Peyer's patch (tissue), 4 donors: ENCODE measurements at regions not wholly inside any gene's neighbourhood (a gene's known extent, or its start where the extent isn't known, plus 50 kb on each side); places are given as distances from the start of the nearest gene placed in this dataset.

Experiments
- DNase-seq, 3 donors: peaks; one replicate each; pipeline ENCODE4 v3.0.0-alpha.2; 2017 to 2019
- H3K27ac ChIP-seq, 4 donors: fragments of 200-600 bp; sonication (generic); one replicate each; pipeline ENCODE4 v1.5.1; 2016 to 2019
- H3K27me3 ChIP-seq, 2 donors: fragments of 200-600 bp; sonication (generic); one replicate each; pipeline ENCODE4 v1.5.1; 2019
- H3K36me3 ChIP-seq, 3 donors: fragments of 200-600 bp; sonication (generic); one replicate each; pipeline ENCODE4 v1.5.1; 2016 to 2019
- H3K4me1 ChIP-seq, 4 donors: fragments of 200-600 bp; sonication (generic); one replicate each; pipeline ENCODE4 v1.5.1; 2016 to 2019
- H3K4me3 ChIP-seq, 4 donors: fragments of 200-600 bp; sonication (generic); 1 replicate in 3 of 4; 2 replicates in 1 of 4; pipeline ENCODE4 v1.5.1; 2016 to 2019; ENCODE audit warnings: mild to moderate bottlenecking in 1 of 4
- H3K9me3 ChIP-seq, 4 donors: fragments of 200-600 bp; sonication (generic); one replicate each; pipeline ENCODE4 v1.5.1; 2016 to 2019; ENCODE audit warnings: mild to moderate bottlenecking in 1 of 4
- CTCF ChIP-seq, 6 experiments: fragments of 450-650 bp in 4 of 6; fragments of 200-600 bp in 2 of 6; sonication (generic) in 1 of 6; IDR thresholded peaks; one replicate each; pipeline ENCODE4 v1.5.1; 2017 to 2019; ENCODE audit warnings: antibody characterized with exemption in 6 of 6, mild to moderate bottlenecking in 3 of 6, moderate library complexity in 1 of 6
- POLR2A ChIP-seq, 2 donors: fragments of 450-650 bp; IDR thresholded peaks; one replicate each; pipeline ENCODE4 v1.5.1; 2017; ENCODE audit warnings: antibody characterized with exemption in 2 of 2, mild to moderate bottlenecking in 2 of 2, moderate library complexity in 2 of 2

GRCh38 chr20:56941101-56941686, 312.1 kb downstream of the TFAP2C start:
- H3K4me1 ChIP-seq, result no peaks in the 10 kb centered on the region
- no peaks in the 10 kb centered on the region for H3K9me3 ChIP-seq
- no peaks in the 10 kb centered on the region for H3K36me3 ChIP-seq
- H3K27me3 ChIP-seq, result no peaks in the 10 kb centered on the region
- H3K27ac ChIP-seq, result no peak overlapping the region
- no peak overlapping the region for H3K4me3 ChIP-seq
- no peak for DNase-seq
- no peak for TF ChIP-seq CTCF (IDR thresholded peaks at IDR 0.05)
- TF ChIP-seq POLR2A (IDR thresholded peaks at IDR 0.05), result no peak

- Histone ChIP-seq H3K27ac (no peak overlapping the region), H3K27me3 (no peaks in the 10 kb centered on the region), H3K9me3 (no peaks in the 10 kb centered on the region), H3K36me3 (no peaks in the 10 kb centered on the region), H3K4me1 (no peaks in the 10 kb centered on the region), H3K4me3 (no peak overlapping the region)
- TF ChIP-seq CTCF (IDR thresholded peaks at IDR 0.05), result no peak
- TF ChIP-seq POLR2A (IDR thresholded peaks at IDR 0.05), result no peak
- no peak for DNase-seq
Measured at GRCh38 chr20:56943946-56944945, 315.1 kb downstream of the TFAP2C start.

- Histone ChIP-seq H3K9me3 (no peaks in the 10 kb centered on the region), H3K27ac (no peak overlapping the region), H3K36me3 (no peaks in the 10 kb centered on the region), H3K4me3 (no peak overlapping the region), H3K4me1 (no peaks in the 10 kb centered on the region), H3K27me3 (no peaks in the 10 kb centered on the region)
- TF ChIP-seq POLR2A (IDR thresholded peaks at IDR 0.05) (no peak), CTCF (IDR thresholded peaks at IDR 0.05) (no peak)
- DNase-seq, result no peak
Measured at GRCh38 chr20:56945057-56945456, 316.0 kb downstream of the TFAP2C start.

- H3K4me3 ChIP-seq, result no peak overlapping the region
- no peaks in the 10 kb centered on the region for H3K27me3 ChIP-seq
- H3K36me3 ChIP-seq, result no peaks in the 10 kb centered on the region
- TF ChIP-seq CTCF (IDR thresholded peaks at IDR 0.05) (no peak), POLR2A (IDR thresholded peaks at IDR 0.05) (no peak)
- no peak for DNase-seq
- no peaks in the 10 kb centered on the region for H3K9me3 ChIP-seq
- no peak overlapping the region for H3K27ac ChIP-seq
- H3K4me1 ChIP-seq, result no peaks in the 10 kb centered on the region
Measured at GRCh38 chr20:56945901-56946300, 316.8 kb downstream of the TFAP2C start.

- DNase-seq, result no peak
- Histone ChIP-seq H3K36me3 (no peaks in the 10 kb centered on the region), H3K27me3 (no peaks in the 10 kb centered on the region), H3K4me1 (no peaks in the 10 kb centered on the region), H3K4me3 (no peak overlapping the region), H3K27ac (no peak overlapping the region), H3K9me3 (no peaks in the 10 kb centered on the region)
- TF ChIP-seq POLR2A (IDR thresholded peaks at IDR 0.05), result no peak
- TF ChIP-seq CTCF (IDR thresholded peaks at IDR 0.05), result no peak
Measured at GRCh38 chr20:56949318-56949717, 317.1 kb downstream of the BMP7 start.
